HCT116 (cell line): ENCODE measurements at regions not wholly inside any gene's neighbourhood (a gene's known extent, or its start where the extent isn't known, plus 50 kb on each side); places are given as distances from the start of the nearest gene placed in this dataset.

Experiments
- ATAC-seq: fragments of 200-7000 bp; cut with Tn5 transposase; 2 replicates; pipeline ENCODE4 v1.9.1; 2020; ENCODE audit warnings: mild to moderate bottlenecking, moderate library complexity
- BruUV-seq: library from RNA; stranded (reverse); fragments of 400-500 nt; replicated peaks from 2 replicates; lab custom pipeline; 2021; lab: Mats Ljungman, UMichigan
- CTCF ChIA-PET: fragments of 300-600 bp; sonication (Branson Sonifier 250); formaldehyde crosslinking; loops from one replicate; lab custom pipeline; 2021; ENCODE audit warnings: antibody characterized with exemption; lab: Charles Lee
- POLR2A ChIA-PET: fragments of 300-600, 350-600 bp; sonication (Branson Sonifier 250); formaldehyde crosslinking; loops from one replicate; lab custom pipeline; 2021; ENCODE audit warnings: antibody characterized with exemption; lab: Charles Lee
- RAD21 ChIA-PET, 2 experiments: fragments of 300-600 bp; sonication (Branson Sonifier 250); formaldehyde crosslinking; loops; one replicate each; lab custom pipeline; 2023; ENCODE audit warnings: low total read pairs in 2 of 2; ENCODE audit not compliant: uncharacterized antibody in 2 of 2, unreplicated experiment in 2 of 2, low non-redundant PET in 1 of 2; lab: Charles Lee
- DNase-seq: peaks from one replicate; pipeline ENCODE4 v3.0.0-alpha.2; 2010; ENCODE audit warnings: low read depth, low spot score
- H2AFZ ChIP-seq: fragments of 200-600 bp; shearing (Covaris generic), sonication (generic); 2 replicates; pipeline ENCODE4 v1.6.1; 2017; ENCODE audit warnings: low read depth, mixed run types, mixed read lengths, antibody characterized with exemption, low read length; ENCODE audit not compliant: poor library complexity, severe bottlenecking
- H3K27ac ChIP-seq: 2 replicates; pipeline ENCODE4 v1.5.1; 2012; ENCODE audit warnings: low read depth, low read length
- H3K27me3 ChIP-seq: fragments of 200-600 bp; sonication (generic); 2 replicates; pipeline ENCODE4 v1.6.1; 2016; ENCODE audit warnings: mixed run types, low read length, mixed read lengths; ENCODE audit not compliant: insufficient read depth
- H3K36me3 ChIP-seq, 2 experiments: fragments of 200-500 bp in 1 of 2; fragments of 200-600 bp in 1 of 2; sonication (Bioruptor generic) in 1 of 2; sonication (generic) in 1 of 2; 2 replicates each; pipeline versions ENCODE4 v1.5.1 to v1.6.1; 2014 to 2016; ENCODE audit warnings: low read length in 2 of 2, inconsistent platforms in 1 of 2, mixed read lengths in 1 of 2, mixed run types in 1 of 2; ENCODE audit not compliant: insufficient read depth in 2 of 2, control insufficient read depth in 1 of 2
- H3K4me1 ChIP-seq, 2 experiments: fragments of 200-600 bp in 1 of 2; sonication (generic) in 1 of 2; 2 replicates each; pipeline versions ENCODE4 v1.5.1 to v1.6.1; 2012 to 2017; ENCODE audit warnings: low read length in 2 of 2, inconsistent platforms in 1 of 2, mild to moderate bottlenecking in 1 of 2, mixed read lengths in 1 of 2, mixed run types in 1 of 2, moderate library complexity in 1 of 2; ENCODE audit not compliant: insufficient read depth in 2 of 2, control insufficient read depth in 1 of 2
- H3K4me2 ChIP-seq: fragments of 200-600 bp; sonication (generic); 2 replicates; pipeline ENCODE4 v1.6.1; 2017; ENCODE audit warnings: mixed run types, low read length, mixed read lengths
- H3K4me3 ChIP-seq, 2 experiments: fragments of 200-600 bp in 1 of 2; sonication (generic) in 1 of 2; replicated peaks in 1 of 2; 2 replicates each; pipeline ENCODE4 v1.5.1; 2011 to 2016; ENCODE audit warnings: low read length in 2 of 2, control low read depth in 1 of 2, low read depth in 1 of 2, mild to moderate bottlenecking in 1 of 2, mixed read lengths in 1 of 2, mixed run types in 1 of 2
- H3K79me2 ChIP-seq: fragments of 200-600 bp; sonication (generic); 2 replicates; pipeline ENCODE4 v1.6.1; 2017; ENCODE audit warnings: mild to moderate bottlenecking, mixed run types, low read length, moderate library complexity, mixed read lengths; ENCODE audit not compliant: insufficient read depth
- H3K9ac ChIP-seq: fragments of 200-600 bp; sonication (generic); 2 replicates; pipeline ENCODE4 v1.6.1; 2016; ENCODE audit warnings: low read length, mixed read lengths
- H3K9me2 ChIP-seq: fragments of 200-600 bp; sonication (generic), shearing (Covaris generic); 2 replicates; pipeline ENCODE4 v1.6.1; 2017; ENCODE audit warnings: mixed run types, mild to moderate bottlenecking, moderate library complexity; ENCODE audit not compliant: insufficient read depth
- H3K9me3 ChIP-seq, 2 experiments: fragments of 200-500 bp in 1 of 2; fragments of 200-600 bp in 1 of 2; sonication (Bioruptor generic) in 1 of 2; sonication (generic) in 1 of 2; 2 replicates each; pipeline ENCODE4 v1.6.1; 2014 to 2017; ENCODE audit warnings: low read length in 2 of 2, mixed read lengths in 2 of 2, inconsistent platforms in 1 of 2, low read depth in 1 of 2, mild to moderate bottlenecking in 1 of 2, mixed run types in 1 of 2, moderate library complexity in 1 of 2; ENCODE audit not compliant: control insufficient read depth in 1 of 2, insufficient read depth in 1 of 2
- H4K20me1 ChIP-seq: fragments of 200-600 bp; sonication (generic), shearing (Covaris generic); 2 replicates; pipeline ENCODE4 v1.6.1; 2017; ENCODE audit warnings: mixed run types, mild to moderate bottlenecking, moderate library complexity; ENCODE audit not compliant: insufficient read depth
- ATF3 ChIP-seq: IDR thresholded peaks from 2 replicates; pipeline ENCODE4 v1.6.1; 2012
- CBX3 ChIP-seq: IDR thresholded peaks from 2 replicates; pipeline ENCODE4 v1.6.1; 2012; ENCODE audit warnings: low read depth
- CEBPB ChIP-seq: IDR thresholded peaks from 2 replicates; pipeline ENCODE4 v1.6.1; 2012; ENCODE audit warnings: low read depth
- ELF1 ChIP-seq: IDR thresholded peaks from 2 replicates; pipeline ENCODE4 v1.6.1; 2012; ENCODE audit warnings: low read depth, borderline replicate concordance
- EZH2 ChIP-seq: fragments of 200-600 bp; sonication (generic); IDR thresholded peaks from 2 replicates; pipeline ENCODE4 v1.6.1; 2017; ENCODE audit warnings: antibody characterized with exemption, mixed run types
- EZH2phosphoT487 ChIP-seq: fragments of 200-600 bp; IDR thresholded peaks from 2 replicates; pipeline ENCODE4 v1.6.1; 2018; ENCODE audit warnings: antibody characterized with exemption, borderline replicate concordance
- JUND ChIP-seq: IDR thresholded peaks from 2 replicates; pipeline ENCODE4 v1.6.1; 2012
- MAX ChIP-seq: IDR thresholded peaks from 2 replicates; pipeline ENCODE4 v1.6.1; 2012
- POLR2AphosphoS5 ChIP-seq: IDR thresholded peaks from 2 replicates; pipeline ENCODE4 v1.6.1; 2011; ENCODE audit warnings: mild to moderate bottlenecking, low read depth, low read length, moderate library complexity
- RAD21 ChIP-seq: IDR thresholded peaks from 2 replicates; pipeline ENCODE4 v1.6.1; 2012; ENCODE audit warnings: low read depth, mild to moderate bottlenecking
- REST ChIP-seq: IDR thresholded peaks from 2 replicates; pipeline ENCODE4 v1.6.1; 2012; ENCODE audit warnings: low read depth
- SIN3A ChIP-seq: IDR thresholded peaks from 2 replicates; pipeline ENCODE4 v1.6.1; 2012; ENCODE audit warnings: low read depth
- SRF ChIP-seq: IDR thresholded peaks from 2 replicates; pipeline ENCODE4 v1.6.1; 2012; ENCODE audit warnings: low read depth
- TCF7L2 ChIP-seq: IDR thresholded peaks from 2 replicates; pipeline ENCODE4 v1.7.0; 2011; ENCODE audit warnings: borderline replicate concordance, inconsistent platforms; ENCODE audit not compliant: insufficient read depth, insufficient read length; ENCODE audit errors: extremely low read depth
- YY1 ChIP-seq: IDR thresholded peaks from 2 replicates; pipeline ENCODE4 v1.6.1; 2011; ENCODE audit warnings: low read length, low read depth, moderate library complexity, mild to moderate bottlenecking; ENCODE audit not compliant: insufficient replicate concordance; ENCODE audit errors: extremely low read depth
- ZFX ChIP-seq: fragments of 450-650 bp; IDR thresholded peaks from 2 replicates; pipeline ENCODE4 v1.6.1; 2017
- ZNF274 ChIP-seq: fragments of 200-500 bp; sonication (Bioruptor generic); IDR thresholded peaks from 2 replicates; pipeline ENCODE4 v1.6.1; 2014; ENCODE audit warnings: mild to moderate bottlenecking, low read depth, low read length, inconsistent platforms
- intact Hi-C: fragments of 100-400 bp; cut with micrococcal nuclease; formaldehyde crosslinking; loops from 2 replicates; pipeline ENCODE4 v1.10.0; 2022
- TF ChIP-seq, protein P1 (sequence below), 3 experiments: fragments of 200-600 bp in 1 of 3; sonication (generic) in 1 of 3; IDR thresholded peaks in 2 of 3; conservative IDR thresholded peaks in 1 of 3; 2 replicates each; pipeline ENCODE4 v1.5.1; 2012 to 2017; ENCODE audit warnings: low read depth in 2 of 3, low read length in 2 of 3, antibody characterized with exemption in 1 of 3, borderline replicate concordance in 1 of 3, control low read depth in 1 of 3, mild to moderate bottlenecking in 1 of 3, mixed read lengths in 1 of 3, mixed run types in 1 of 3, moderate library complexity in 1 of 3; ENCODE audit not compliant: insufficient read depth in 1 of 3
- TF ChIP-seq, protein P2 (sequence below): IDR thresholded peaks from 2 replicates; pipeline ENCODE4 v1.6.1; 2011; ENCODE audit warnings: mild to moderate bottlenecking, low read length, moderate library complexity; ENCODE audit not compliant: insufficient replicate concordance; ENCODE audit errors: extremely low read depth

GRCh38 chr4:115222061-115222460 is 108.6 kb upstream of the NDST4 start:
- DNase-seq (no peak), ATAC-seq (no peak)
- BruUV-seq = no TSS peak
- POLR2A ChIA-PET = no interaction called here
- H2AFZ ChIP-seq = no peak overlapping the region
- no peaks in the 10 kb centered on the region for H4K20me1 ChIP-seq
- no peaks in the 10 kb centered on the region for H3K79me2 ChIP-seq
- H3K4me1 ChIP-seq = no peaks in the 10 kb centered on the region
- H3K4me3 ChIP-seq = no peak overlapping the region
- H3K9me3 ChIP-seq = no peaks in the 10 kb centered on the region
- H3K36me3 ChIP-seq = no peaks in the 10 kb centered on the region
- intact Hi-C loops = no loop called here
- RAD21 ChIA-PET = no interaction called here
- TF ChIP-seq TCF7L2 = no peak
- TF ChIP-seq EZH2 = no peak
- no peak for TF ChIP-seq RAD21
- TF ChIP-seq ELF1 = no peak
- no peak for TF ChIP-seq ATF3
- no peak for TF ChIP-seq SIN3A
- TF ChIP-seq YY1 = no peak
- TF ChIP-seq MAX = no peak
- TF ChIP-seq, protein P1, sequence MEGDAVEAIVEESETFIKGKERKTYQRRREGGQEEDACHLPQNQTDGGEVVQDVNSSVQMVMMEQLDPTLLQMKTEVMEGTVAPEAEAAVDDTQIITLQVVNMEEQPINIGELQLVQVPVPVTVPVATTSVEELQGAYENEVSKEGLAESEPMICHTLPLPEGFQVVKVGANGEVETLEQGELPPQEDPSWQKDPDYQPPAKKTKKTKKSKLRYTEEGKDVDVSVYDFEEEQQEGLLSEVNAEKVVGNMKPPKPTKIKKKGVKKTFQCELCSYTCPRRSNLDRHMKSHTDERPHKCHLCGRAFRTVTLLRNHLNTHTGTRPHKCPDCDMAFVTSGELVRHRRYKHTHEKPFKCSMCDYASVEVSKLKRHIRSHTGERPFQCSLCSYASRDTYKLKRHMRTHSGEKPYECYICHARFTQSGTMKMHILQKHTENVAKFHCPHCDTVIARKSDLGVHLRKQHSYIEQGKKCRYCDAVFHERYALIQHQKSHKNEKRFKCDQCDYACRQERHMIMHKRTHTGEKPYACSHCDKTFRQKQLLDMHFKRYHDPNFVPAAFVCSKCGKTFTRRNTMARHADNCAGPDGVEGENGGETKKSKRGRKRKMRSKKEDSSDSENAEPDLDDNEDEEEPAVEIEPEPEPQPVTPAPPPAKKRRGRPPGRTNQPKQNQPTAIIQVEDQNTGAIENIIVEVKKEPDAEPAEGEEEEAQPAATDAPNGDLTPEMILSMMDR (IDR thresholded peaks at IDR 0.05 in 2 of 3, conservative IDR thresholded peaks at IDR 0.05 in 1 of 3; ENCODE audit: borderline replicate concordance in 1 of 3, insufficient read depth in 1 of 3, low read depth in 2 of 3, low read length in 2 of 3) = no peak
- no peak for TF ChIP-seq CBX3
- no peak for TF ChIP-seq JUND
- TF ChIP-seq, protein P2, sequence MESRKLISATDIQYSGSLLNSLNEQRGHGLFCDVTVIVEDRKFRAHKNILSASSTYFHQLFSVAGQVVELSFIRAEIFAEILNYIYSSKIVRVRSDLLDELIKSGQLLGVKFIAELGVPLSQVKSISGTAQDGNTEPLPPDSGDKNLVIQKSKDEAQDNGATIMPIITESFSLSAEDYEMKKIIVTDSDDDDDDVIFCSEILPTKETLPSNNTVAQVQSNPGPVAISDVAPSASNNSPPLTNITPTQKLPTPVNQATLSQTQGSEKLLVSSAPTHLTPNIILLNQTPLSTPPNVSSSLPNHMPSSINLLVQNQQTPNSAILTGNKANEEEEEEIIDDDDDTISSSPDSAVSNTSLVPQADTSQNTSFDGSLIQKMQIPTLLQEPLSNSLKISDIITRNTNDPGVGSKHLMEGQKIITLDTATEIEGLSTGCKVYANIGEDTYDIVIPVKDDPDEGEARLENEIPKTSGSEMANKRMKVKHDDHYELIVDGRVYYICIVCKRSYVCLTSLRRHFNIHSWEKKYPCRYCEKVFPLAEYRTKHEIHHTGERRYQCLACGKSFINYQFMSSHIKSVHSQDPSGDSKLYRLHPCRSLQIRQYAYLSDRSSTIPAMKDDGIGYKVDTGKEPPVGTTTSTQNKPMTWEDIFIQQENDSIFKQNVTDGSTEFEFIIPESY = no peak
- no peak for TF ChIP-seq REST
- TF ChIP-seq CEBPB = no peak
- no peak for TF ChIP-seq SRF
- TF ChIP-seq ZFX = no peak
- TF ChIP-seq ZNF274 = no peak
- no peak for TF ChIP-seq EZH2phosphoT487
- no peak for TF ChIP-seq POLR2AphosphoS5
- no peak overlapping the region for H3K4me2 ChIP-seq
- no peak overlapping the region for H3K9ac ChIP-seq
- CTCF ChIA-PET = no interaction called here
- H3K27me3 ChIP-seq = no peaks in the 10 kb centered on the region
- H3K27ac ChIP-seq = no peak overlapping the region
- H3K9me2 ChIP-seq = no peaks in the 10 kb centered on the region
